ENCODE measurements at regions not wholly inside any gene's neighbourhood (a gene's known extent, or its start where the extent isn't known, plus 50 kb on each side); places are given as distances from the start of the nearest gene placed in this dataset.

GRCh38 chr4:124491361-124492145, 221.0 kb downstream of the ANKRD50 start:
- no peak overlapping the region for H3K9ac ChIP-seq (ENCODE audit: low read length)
- H3K4me3 ChIP-seq (ENCODE audit: low read length), result no peak overlapping the region
- no peaks in the 10 kb centered on the region for H3K36me3 ChIP-seq (ENCODE audit: insufficient read depth, low read length)
- no peaks in the 10 kb centered on the region for H3K9me3 ChIP-seq (ENCODE audit: low read length)
- H4K20me1 ChIP-seq (ENCODE audit: insufficient read depth), result no peaks in the 10 kb centered on the region
- H3K4me2 ChIP-seq (ENCODE audit: low read length), result no peak overlapping the region
- no peaks in the 10 kb centered on the region for H3K79me2 ChIP-seq (replicated peaks; ENCODE audit: insufficient read depth, low read length)
- no peaks in the 10 kb centered on the region for H3K27me3 ChIP-seq (ENCODE audit: insufficient read depth, low read depth, low read length)
- no peaks in the 10 kb centered on the region for H3K9me2 ChIP-seq (ENCODE audit: insufficient read depth, low read length)
- H2AFZ ChIP-seq (ENCODE audit: low read depth, low read length), result no peak overlapping the region
- no peak for TF ChIP-seq RAD21 (conservative IDR thresholded peaks at IDR 0.05)
- no peak for TF ChIP-seq REST (IDR thresholded peaks at IDR 0.05; ENCODE audit: borderline replicate concordance)
- no peak for TF ChIP-seq TAF1 (IDR thresholded peaks at IDR 0.05; ENCODE audit: low read depth)
- TF ChIP-seq SMC3 (conservative IDR thresholded peaks at IDR 0.05; ENCODE audit: poor library complexity), result no peak
- TF ChIP-seq POLR2AphosphoS5 (IDR thresholded peaks at IDR 0.05), result no peak
- no peak for TF ChIP-seq CTCF (IDR thresholded peaks at IDR 0.05; ENCODE audit: poor library complexity, severe bottlenecking)
- TF ChIP-seq EZH2 (IDR thresholded peaks at IDR 0.05; ENCODE audit: borderline replicate concordance, insufficient read depth, low read length, poor library complexity, severe bottlenecking), result no peak
- TF ChIP-seq EP300 (conservative IDR thresholded peaks at IDR 0.05; ENCODE audit: poor library complexity, severe bottlenecking), result no peak
- TF ChIP-seq MXI1 (conservative IDR thresholded peaks at IDR 0.05; ENCODE audit: poor library complexity, severe bottlenecking), result no peak
- no peak overlapping the region for H3K27ac ChIP-seq (ENCODE audit: low read length)
- H3F3A ChIP-seq (ENCODE audit: insufficient read depth, low read length, poor library complexity, severe bottlenecking), result no peaks in the 10 kb centered on the region

GRCh38 chr4:124499261-124499660, 213.3 kb downstream of the ANKRD50 start:
- H2AFZ ChIP-seq (ENCODE audit: low read depth, low read length), result no peak overlapping the region

More at GRCh38 chr4:124499261-124499660, 213.3 kb downstream of the ANKRD50 start:
- no peak overlapping the region for H3K9ac ChIP-seq (ENCODE audit: low read length)
- H3K36me3 ChIP-seq (ENCODE audit: insufficient read depth, low read length), result no peaks in the 10 kb centered on the region
- no peak for TF ChIP-seq RAD21 (conservative IDR thresholded peaks at IDR 0.05)
- no peak for TF ChIP-seq CTCF (IDR thresholded peaks at IDR 0.05; ENCODE audit: poor library complexity, severe bottlenecking)
- TF ChIP-seq TAF1 (IDR thresholded peaks at IDR 0.05; ENCODE audit: low read depth), result no peak
- no peak for TF ChIP-seq POLR2AphosphoS5 (IDR thresholded peaks at IDR 0.05)
- TF ChIP-seq EZH2 (IDR thresholded peaks at IDR 0.05; ENCODE audit: borderline replicate concordance, insufficient read depth, low read length, poor library complexity, severe bottlenecking), result no peak
- no peak for TF ChIP-seq EP300 (conservative IDR thresholded peaks at IDR 0.05; ENCODE audit: poor library complexity, severe bottlenecking)
- TF ChIP-seq MXI1 (conservative IDR thresholded peaks at IDR 0.05; ENCODE audit: poor library complexity, severe bottlenecking), result no peak
- TF ChIP-seq SMC3 (conservative IDR thresholded peaks at IDR 0.05; ENCODE audit: poor library complexity), result no peak
- no peak for TF ChIP-seq REST (IDR thresholded peaks at IDR 0.05; ENCODE audit: borderline replicate concordance)
- no peaks in the 10 kb centered on the region for H3K27me3 ChIP-seq (ENCODE audit: insufficient read depth, low read depth, low read length)
- H3F3A ChIP-seq (ENCODE audit: insufficient read depth, low read length, poor library complexity, severe bottlenecking), result no peaks in the 10 kb centered on the region
- H3K79me2 ChIP-seq (replicated peaks; ENCODE audit: insufficient read depth, low read length), result no peaks in the 10 kb centered on the region
- H3K27ac ChIP-seq (ENCODE audit: low read length), result no peak overlapping the region
- H3K4me3 ChIP-seq (ENCODE audit: low read length), result no peak overlapping the region
- no peak overlapping the region for H3K4me2 ChIP-seq (ENCODE audit: low read length)
- no peaks in the 10 kb centered on the region for H4K20me1 ChIP-seq (ENCODE audit: insufficient read depth)
- no peaks in the 10 kb centered on the region for H3K9me3 ChIP-seq (ENCODE audit: low read length)
- no peaks in the 10 kb centered on the region for H3K9me2 ChIP-seq (ENCODE audit: insufficient read depth, low read length)

Measured in neural cell (in vitro differentiated cells).